CD4-positive, alpha-beta T cell treated with Interleukin-4 for 4 hours (primary cell): ENCODE measurements at regions not wholly inside any gene's neighbourhood (a gene's known extent, or its start where the extent isn't known, plus 50 kb on each side); places are given as distances from the start of the nearest gene placed in this dataset.

Source experiments
- DNase-seq: peaks from one replicate; pipeline ENCODE4 v3.0.0-alpha.2; 2020

DNA sequence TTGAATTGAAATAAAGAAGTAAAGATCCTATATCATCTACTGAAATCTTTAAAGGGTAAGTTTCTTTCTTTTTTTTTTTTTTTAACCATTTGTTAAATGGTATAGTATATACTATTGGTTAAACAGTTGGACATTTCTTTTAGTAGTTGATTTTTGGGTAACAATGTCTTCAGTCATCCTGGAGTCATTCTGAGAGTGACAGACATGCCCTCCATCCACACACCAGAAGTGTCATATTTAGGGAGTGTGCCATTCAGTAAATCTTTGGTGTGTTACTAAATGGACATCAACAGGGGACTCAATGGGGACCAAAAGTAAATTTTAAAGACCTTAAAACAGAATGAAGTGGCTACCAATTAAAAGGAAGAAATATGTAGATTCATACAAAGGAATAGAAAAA lies 50.8 kb upstream of the SLC39A10 start:
- no peak for DNase-seq

DNA sequence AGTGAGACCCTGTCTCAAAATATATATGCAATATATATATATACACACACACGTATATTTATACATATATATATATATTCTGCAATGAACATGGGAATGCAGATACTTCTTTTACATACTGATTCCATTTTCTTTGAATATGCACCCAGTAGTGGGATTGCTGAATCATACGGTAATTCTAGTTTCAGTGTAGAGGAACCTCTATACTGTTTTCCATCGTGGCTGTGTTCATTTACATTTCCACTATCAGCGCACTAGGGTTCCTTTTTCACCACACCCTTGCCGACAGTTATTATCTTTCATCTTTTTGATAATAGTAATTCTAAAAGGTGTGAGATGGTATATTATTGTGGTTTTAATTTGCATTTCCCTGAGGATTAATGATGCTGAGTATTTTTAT lies 52.3 kb upstream of the SLC39A10 start:
- DNase-seq = no peak

DNA sequence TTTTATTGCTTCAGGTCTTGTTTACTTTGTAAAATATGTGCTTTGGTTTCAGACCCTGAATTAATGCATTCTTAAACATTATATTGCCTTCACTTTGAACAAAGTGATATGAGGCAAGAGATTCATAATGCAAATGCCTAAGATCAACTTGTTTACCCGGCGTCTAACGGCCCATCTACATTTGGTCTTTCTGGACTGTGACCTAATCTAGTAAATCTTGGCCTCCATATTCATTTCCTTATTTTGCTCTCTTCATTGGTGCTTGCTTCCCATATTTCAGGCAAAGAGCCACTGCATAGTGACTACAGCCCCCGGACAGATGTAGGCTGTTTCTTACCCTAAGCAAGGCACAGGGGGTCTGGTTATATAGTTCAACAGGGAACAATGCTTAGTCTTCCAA lies 53.0 kb upstream of the SLC39A10 start:
- no peak for DNase-seq

DNA sequence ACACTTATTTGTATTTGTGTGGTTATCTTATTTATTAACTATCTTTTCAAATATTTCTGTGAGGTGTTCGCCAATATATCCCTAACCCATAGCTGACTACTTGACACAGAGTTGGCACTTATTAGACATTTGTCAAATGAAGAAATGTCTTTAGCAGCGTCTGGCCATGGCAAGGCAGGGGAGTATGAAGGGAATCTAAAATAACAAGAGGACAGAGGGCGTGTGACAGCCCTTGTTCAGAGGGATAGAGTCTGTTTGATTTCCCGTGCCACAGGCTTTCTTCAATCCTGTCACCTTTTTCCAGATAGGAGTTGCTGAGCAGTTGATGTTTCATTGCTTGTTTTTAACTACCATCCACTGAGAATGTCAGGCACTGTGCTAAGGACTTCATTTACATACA lies 53.6 kb upstream of the SLC39A10 start:
- DNase-seq = no peak

DNA sequence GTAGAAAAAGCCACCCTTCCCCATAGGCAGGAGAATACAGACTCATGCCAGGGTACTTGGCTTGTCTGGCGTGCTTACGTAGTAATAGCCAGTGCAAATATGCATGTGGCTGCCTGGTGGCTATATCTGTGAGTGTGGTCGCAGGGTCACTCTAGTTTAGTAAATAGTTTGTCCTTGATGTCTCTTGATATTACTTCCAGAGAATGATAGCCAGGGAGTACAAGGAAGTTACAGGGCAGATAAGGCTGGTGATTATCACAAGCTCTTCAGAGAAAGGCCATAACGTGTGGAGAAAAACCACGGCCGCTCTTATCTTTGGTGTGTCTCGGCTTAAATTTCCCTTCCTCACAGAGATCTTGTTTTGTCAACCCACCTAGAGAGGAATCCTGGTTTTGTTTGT lies 54.3 kb upstream of the SLC39A10 start:
- no peak for DNase-seq

DNA sequence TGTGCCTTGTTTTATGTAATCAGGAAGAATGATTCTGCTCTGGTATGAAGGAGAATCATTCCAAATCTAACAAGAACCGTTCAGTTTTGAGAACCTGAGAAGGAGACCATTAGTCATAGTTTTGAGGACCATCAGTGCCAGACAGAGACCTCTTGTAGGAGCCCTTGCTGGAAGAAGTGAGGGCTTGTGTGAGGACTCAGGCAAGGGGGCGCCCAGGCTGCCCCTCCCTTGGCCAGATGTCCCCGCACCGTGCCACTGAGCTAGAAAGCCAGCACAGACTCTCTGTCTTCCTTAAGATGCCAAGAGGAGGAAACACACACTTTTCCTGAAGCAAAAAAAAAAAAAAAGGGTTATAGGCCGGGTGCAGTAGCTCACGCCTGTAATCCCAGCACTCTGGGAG lies 55.7 kb upstream of the SLC39A10 start:
- no peak for DNase-seq

DNA sequence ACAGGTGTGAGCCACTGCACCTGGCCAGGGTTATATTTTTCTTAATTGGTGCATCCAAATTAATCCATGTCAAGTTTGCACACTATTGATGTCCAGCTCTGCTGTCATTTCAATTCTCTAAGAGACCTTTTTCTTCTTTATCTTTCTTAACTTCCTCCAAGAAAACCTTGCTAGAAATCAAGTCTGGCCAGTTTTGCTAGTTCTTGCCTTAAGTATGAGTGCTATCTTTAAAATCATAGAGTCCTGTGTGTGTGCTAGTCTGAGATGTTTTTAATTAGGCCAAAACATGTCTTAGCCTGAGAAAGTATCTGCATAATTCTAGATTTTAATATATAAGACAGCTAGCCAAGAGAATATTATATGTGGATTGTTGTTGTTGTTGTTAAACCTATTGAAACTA lies 56.2 kb upstream of the SLC39A10 start:
- no peak for DNase-seq

DNA sequence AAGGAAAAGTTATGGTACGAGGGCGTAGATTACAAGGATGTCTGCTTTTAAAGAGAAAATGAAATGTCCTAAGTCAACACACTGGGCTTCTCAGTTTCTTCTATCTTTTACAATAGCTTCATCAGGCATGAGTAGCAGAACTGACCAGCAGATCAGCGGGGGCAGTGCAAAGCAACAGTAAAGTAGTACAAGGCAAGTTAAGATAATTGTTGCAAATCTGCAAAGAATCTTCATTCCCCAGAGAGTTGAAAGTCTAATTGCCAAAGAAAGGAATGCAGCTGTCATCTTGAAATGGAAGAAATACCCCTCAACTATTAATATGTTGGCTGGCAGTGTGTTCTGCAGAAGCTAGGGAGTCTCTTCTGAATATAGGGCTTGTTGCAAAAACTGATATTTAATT lies 60.2 kb upstream of the SLC39A10 start:
- no peak for DNase-seq

DNA sequence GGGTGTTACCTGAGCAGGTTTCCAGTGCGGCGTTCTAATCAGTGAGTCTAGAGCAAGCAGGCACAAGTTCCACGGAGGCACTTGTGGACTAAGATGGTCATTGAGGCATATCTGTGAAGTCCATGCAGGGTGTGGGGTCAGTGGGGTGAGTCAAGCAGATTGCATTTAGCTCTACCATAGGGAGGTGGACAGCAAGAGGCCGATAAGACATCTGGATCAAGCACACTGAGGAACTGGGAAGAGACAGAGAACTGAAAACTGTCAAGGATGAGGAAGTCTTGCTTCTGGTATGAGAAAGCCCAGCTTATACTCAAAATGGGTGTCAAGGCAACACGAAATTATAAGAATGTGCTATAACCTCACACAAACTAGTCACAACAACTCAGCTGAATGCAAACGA lies 61.2 kb upstream of the SLC39A10 start:
- no peak for DNase-seq

DNA sequence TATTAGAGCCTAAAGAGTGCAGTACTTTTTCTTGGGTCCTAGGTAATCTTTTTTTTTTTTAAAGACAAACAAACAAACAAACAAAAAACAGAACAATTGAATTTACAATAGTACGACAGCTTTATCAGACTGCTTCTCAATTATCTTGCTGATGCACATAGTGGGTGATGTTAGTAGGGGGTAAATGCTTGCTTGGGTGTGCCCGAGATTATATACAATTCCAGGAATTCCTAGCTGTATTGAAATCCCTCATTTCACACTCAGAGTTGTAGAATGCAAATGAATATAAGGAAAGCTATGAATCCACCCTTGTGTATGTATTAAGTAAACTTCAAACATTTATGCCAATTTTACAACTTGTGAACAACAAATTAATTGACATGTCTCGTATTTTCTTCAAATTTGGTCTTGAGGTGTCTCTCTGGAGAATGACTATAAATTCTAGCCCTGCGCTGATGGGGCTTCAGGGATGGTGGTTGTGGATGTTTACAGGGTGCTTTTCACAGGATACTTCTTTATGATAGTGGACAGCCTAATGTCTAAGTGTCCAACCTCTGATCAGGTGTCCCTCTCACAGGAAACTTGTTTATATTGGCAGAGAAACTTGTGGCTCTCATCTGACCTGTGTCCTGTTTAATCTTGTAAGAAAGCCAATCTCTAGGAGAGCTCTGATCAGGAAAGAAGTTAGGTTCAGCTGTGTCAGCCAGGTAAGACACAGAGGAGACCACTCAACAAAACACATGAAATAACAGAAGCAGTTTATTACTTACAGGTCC lies 61.9 kb upstream of the SLC39A10 start:
- no peak for DNase-seq

DNA sequence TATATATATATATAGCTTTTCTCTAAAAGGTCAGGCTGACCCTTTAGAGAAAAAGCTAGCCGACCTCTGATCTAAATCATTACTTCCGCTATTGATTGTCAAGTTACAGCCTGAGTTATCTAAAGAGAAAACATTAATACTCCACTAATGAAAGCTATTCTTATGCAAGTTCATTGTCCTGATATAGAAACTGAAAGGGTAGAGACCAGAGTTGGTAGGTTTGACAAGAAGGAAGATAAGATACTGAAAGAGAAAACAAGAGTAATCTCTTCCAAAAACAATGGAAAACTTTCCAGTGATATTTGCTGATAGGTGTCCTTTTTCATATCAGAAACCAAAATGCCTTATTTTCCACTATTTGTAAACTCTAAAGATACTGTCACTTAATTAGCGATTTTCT lies 62.8 kb upstream of the SLC39A10 start:
- no peak for DNase-seq

DNA sequence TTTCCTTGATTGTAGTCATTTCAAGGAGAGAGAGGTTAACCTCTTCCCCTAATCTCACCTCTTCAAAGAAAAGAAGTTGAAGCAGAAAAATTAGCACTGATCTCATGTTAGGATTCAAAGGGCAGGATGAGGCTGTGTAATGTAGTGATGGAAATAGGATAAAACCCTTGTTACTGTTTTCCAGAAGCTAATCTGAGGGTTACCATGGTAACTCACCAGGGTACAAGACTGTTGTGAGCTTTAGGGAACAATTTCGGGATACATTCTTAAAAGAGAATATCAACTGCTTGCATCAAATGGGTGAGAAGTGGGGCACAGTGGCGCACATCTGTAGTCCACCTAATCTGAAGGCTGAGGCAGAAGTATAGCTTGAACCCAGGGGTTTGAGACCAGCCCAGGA lies 64.9 kb upstream of the SLC39A10 start:
- no peak for DNase-seq

DNA sequence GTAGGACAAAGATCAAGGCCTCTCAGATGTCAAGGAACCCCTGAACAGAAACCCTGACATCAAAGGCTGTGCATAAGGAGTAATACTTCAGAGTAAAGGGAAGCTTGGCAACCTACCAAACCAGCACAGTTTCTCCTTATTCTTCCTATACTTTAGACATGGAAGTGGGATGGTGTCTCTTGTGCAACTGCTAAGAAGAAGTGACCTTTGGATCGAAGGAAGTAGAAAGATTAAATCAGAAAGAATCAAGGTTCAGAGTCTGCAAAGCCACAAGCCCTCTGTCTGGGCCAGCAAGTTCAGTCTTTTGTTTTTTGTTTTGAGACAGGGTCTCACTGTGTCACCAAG lies 66.2 kb upstream of the SLC39A10 start:
- no peak for DNase-seq

DNA sequence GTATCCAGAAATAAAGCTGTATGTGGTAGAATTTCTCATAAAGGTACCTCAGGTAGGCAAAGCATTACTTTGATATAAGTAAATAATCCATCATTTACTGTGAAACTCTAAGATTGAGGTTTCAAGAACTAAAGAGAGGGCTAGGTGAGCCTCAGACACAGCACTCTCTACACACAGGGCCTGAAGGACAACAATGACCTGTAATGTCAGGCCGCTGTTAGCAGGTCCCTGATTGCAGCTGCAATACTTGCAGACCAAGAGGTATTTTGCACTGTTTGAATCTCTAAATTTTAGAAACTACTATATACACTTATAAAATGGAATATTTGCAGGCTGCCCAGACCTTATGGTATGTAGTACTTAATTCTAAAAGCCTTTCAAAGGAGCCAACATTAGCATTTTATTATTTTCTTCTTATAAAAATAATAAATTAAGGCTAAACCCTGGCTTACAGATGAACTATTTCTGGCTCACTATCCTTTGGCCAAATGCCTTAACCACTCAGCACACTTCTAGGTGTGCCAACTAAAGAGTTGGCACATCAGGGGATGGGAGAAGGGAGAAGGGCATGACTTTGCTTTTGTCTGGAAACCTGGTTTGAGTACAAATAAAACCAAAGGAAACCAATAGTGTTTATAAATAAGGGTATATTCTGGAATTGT lies 66.7 kb upstream of the SLC39A10 start:
- no peak for DNase-seq

DNA sequence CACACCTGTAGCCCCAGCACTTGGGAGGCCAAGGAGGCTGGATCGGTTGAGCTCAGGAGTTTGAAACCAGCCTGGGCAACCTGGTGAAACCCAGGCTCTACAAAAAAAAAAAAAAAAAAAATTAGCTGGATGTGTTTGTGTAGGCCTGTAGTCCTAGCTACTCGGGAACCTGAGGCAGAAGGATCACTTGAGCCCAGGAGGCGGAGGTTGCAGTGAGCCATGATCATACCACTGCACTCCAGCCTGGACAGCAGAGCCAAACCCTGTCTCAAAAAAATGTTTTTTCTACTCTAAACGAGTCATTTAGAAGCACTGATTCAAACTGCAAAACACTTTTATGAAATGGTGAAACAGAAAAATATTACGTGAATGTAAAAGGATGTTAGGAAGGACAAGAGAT lies 69.1 kb upstream of the SLC39A10 start:
- no peak for DNase-seq

DNA sequence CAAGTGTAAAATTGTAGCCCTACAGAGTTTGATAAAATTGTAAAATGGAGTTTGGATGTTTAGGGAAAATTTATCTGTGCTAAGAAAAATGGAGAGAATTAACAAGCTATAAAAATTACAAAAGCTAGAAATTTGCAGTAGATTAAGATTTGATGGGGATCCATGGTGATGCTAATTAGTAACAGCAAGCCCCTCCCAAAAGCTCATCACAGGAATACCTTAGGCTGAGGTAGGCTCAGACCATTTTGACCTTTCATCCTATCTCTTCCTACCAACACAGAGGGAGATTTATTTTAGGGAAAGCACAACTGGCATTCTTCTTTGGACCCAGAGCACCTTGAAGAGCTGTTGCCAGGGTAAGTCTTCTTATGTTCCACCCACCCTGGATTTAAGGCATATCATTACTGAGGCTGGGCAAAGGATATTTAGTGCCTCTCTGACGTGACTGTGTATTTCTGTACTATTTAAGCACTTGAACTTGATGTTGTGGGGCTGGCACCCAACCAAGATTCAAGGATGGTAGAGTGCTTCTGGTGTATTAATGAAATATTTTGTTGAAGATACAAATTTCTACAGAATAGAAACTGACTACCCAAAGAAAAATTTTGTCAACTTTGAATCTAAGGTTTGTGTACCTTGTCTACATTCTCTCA lies 70.8 kb upstream of the SLC39A10 start:
- no peak for DNase-seq

DNA sequence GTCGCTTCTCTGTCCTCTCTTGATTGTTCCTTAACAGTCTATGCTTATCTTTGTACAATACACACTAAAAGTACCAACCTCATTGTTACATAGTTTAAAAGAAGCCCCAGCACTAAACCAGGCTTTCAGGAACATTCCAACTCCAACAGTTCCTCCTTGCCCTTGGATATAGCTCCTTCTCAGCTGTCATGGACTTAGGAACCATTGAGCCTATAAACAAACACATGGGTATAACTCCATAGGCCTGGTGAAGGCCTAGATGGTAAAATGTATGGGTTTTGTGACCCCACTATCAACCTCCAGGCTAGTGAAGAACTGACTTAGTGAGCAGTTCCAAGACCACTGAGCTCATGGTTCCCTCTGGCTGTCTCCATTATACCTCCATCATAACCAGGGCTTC lies 74.8 kb upstream of the SLC39A10 start:
- no peak for DNase-seq

DNA sequence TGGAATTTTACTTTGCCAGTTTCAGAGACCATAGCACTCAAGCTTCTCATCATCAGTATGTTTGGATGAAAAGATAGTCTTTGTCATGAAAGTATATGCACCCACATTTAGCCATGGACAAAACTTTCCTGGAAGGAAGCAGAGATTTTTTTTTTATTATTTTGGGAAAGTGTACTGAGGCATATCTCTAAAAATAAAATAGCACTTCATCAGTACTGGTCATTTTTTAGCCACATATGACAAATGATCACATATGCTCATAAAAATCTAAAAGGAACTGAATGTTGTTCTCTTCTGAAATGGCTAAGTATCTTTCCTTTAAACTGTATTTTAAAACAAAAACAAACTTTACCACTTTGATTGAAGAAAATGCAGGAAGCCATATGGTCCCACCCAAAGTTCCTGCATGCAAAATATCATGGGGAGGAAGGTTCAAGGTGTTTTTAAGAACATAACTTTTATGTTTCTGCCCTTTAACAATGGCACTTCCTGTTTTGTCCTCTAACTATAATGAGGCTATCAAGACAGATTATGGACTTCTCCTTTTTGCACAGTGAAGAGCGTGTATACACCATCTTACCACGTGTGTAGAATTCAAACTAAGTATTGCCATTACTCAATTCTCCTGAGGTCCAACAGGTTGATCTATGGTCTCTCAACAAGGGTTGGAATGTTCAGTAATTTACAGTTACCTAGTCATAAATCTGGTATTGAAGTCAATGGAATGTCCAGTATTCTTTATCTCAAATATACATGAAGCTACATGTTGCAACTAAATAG lies 77.1 kb upstream of the SLC39A10 start:
- DNase-seq = no peak

DNA sequence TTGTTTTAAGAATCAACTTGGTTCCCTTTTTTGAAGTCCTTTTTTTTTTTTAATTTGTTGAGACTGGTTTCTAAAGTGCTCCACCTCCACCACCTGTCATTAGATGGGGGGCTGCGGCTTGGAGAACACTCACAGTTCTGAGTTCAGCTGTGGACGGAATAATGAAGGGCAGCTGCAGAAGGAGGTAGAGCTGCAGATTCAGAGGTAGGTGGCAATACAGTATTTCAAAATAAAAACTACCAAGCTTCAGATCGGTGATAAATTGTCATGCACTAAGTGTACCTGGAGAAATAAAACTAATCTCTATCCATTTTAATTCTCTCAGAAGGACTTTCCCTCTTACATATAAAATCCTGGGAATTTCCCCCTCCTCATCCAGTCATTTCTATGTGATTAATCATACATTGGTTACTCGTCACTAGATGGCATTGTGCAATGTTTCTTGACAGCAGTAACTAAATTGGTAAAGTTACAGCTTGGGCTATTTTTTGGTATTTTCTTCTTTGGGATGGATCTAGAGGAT lies 81.1 kb upstream of the SLC39A10 start:
- DNase-seq = peak; percentile 35

DNA sequence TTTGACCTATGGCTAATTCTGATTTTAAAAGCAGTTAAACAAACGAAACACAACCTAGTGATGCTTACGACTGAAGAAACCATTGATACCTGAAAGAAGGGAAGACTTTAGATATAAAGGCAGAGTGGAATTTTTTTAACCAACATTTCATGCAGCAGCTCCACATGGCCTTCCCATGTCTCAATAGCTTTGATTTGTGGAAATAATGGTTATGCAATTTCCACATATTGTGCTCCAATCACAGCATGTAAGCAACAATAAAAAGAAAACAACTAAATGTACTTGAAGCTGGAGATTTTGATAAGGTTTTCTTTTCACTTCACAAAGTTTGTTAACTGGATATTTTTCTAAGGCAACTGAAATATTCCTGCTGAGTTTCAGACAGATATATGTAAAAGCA lies 82.0 kb upstream of the SLC39A10 start:
- no peak for DNase-seq

DNA sequence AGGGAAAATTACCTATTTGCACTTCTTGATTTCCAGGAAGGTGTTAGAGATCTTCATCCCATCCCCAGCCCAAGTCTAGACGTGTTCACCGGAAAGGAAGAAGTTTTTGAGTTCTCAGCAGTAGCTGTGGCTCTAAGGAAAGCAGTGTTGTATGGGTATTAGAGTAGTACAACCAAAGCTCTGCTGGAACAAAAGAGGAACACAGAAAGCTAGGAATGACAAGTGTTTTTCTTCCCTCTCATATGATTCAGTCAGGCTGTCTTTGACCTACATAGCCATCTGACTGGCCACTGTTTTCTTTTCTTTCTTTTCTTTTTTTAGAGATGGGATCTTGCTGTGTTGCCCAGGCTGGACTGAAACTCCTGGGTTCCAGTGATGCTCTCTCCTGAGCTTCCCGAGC lies 82.7 kb upstream of the SLC39A10 start:
- DNase-seq = no peak

DNA sequence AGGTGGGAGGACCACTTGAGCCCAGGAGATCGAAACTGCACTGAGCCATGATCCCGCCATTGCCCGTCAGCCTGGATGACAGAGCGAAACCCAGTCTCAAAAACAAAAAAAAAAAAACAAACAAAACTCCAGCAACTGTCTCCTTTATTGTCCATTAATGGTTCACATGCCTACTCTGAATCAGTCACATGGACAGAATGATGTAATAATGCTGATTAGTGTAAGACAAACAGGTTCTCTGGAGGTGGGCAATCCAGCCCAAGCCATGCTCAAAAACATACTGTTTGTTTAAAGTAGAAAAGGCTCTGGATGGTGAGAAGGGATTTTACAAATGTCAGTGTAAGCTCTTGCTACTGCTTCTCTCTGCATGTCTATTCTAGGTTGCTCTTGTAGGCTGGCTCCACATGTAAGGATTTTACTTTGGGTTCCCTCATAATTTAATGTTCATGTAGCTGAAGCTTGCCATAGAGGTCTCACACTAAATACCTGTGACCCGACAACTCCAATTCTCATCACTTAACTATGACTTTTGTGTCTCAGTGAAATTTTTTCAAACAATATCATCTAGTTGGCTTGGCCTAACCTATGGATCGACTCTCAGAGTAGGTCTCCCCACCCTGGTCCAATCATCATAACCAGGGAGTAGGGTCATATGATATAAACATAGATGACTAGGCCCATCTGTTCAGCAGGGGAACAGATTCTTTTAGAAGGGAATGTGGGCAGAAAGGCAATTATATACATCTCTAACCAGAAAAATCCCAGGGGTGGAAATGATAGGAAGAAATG lies 83.9 kb upstream of the SLC39A10 start:
- DNase-seq = no peak

DNA sequence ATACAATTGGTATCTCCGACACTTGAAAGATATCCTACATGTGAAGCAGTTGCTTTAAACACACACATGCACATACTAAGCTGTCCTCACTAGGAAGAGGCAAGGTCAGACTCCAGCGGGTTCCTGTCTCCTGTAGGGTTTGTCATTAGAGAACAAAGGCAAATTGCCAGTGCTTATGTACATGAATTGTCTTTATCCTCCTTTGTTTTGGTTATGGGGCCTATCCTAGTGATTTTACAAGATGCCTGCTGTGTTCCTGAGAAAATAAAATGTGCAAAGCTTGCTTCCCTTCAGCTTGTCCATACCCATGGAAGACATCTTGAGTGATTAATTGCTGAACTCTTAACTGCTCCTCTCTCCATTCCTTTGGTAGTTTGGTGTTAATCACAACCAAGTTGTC lies 86.7 kb upstream of the SLC39A10 start:
- DNase-seq = no peak
